ENCODE measurements at regions not wholly inside any gene's neighbourhood (a gene's known extent, or its start where the extent isn't known, plus 50 kb on each side); places are given as distances from the start of the nearest gene placed in this dataset.

DNA sequence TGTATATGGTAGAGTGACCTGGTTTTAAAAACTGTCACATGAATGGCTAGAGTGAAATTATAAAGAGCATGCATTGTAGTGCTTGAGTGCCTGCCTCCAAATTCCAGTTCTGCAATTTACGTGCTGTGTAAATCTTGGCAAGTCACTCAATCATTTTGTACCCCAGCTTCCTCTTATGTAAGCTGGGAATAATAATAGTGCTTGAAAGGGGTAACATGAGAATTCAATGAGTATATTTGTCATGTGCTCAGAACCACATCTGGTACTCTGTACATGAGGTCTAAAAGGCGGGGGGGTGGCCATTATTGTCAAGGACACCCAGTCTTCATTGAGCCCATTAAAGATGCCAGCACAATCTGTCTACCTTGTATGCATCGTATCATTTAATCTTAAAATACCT, 214.8 kb downstream of the MC4R start:
- Mint-ChIP-seq H3K4me1 (no peaks in the 10 kb centered on the region), H3K27ac (no peak overlapping the region), H3K27me3 (ENCODE audit: low read depth) (no peaks in the 10 kb centered on the region), H3K9me3 (no peaks in the 10 kb centered on the region), H3K36me3 (no peaks in the 10 kb centered on the region), H3K4me3 (no peak overlapping the region)
- TF ChIP-seq, protein P1, sequence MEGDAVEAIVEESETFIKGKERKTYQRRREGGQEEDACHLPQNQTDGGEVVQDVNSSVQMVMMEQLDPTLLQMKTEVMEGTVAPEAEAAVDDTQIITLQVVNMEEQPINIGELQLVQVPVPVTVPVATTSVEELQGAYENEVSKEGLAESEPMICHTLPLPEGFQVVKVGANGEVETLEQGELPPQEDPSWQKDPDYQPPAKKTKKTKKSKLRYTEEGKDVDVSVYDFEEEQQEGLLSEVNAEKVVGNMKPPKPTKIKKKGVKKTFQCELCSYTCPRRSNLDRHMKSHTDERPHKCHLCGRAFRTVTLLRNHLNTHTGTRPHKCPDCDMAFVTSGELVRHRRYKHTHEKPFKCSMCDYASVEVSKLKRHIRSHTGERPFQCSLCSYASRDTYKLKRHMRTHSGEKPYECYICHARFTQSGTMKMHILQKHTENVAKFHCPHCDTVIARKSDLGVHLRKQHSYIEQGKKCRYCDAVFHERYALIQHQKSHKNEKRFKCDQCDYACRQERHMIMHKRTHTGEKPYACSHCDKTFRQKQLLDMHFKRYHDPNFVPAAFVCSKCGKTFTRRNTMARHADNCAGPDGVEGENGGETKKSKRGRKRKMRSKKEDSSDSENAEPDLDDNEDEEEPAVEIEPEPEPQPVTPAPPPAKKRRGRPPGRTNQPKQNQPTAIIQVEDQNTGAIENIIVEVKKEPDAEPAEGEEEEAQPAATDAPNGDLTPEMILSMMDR (IDR thresholded peaks at IDR 0.05; ENCODE audit: unreplicated experiment): no peak
- no peak for DNase-seq (ENCODE audit: low spot score in 2 of 2, unreplicated experiment in 2 of 2)

GRCh38 chr18:60153376-60153775, 219.2 kb downstream of the MC4R start:
- no peak overlapping the region for H3K27ac Mint-ChIP-seq
- DNase-seq (ENCODE audit: low spot score in 2 of 2, unreplicated experiment in 2 of 2): no peak
- no peaks in the 10 kb centered on the region for H3K4me1 Mint-ChIP-seq
- no peaks in the 10 kb centered on the region for H3K27me3 Mint-ChIP-seq (ENCODE audit: low read depth)
- no peaks in the 10 kb centered on the region for H3K36me3 Mint-ChIP-seq
- H3K4me3 Mint-ChIP-seq: no peak overlapping the region
- TF ChIP-seq, protein P1 (IDR thresholded peaks at IDR 0.05; ENCODE audit: unreplicated experiment): no peak
- H3K9me3 Mint-ChIP-seq: peaks cover 3% of the 10 kb centered on the region

- H3K27me3 Mint-ChIP-seq (ENCODE audit: low read depth): no peaks in the 10 kb centered on the region
- H3K4me1 Mint-ChIP-seq: peaks cover 2% of the 10 kb centered on the region
- TF ChIP-seq, protein P1 (IDR thresholded peaks at IDR 0.05; ENCODE audit: unreplicated experiment): no peak
- DNase-seq (ENCODE audit: low spot score in 2 of 2, unreplicated experiment in 2 of 2): no peak
- no peak overlapping the region for H3K4me3 Mint-ChIP-seq
- no peaks in the 10 kb centered on the region for H3K36me3 Mint-ChIP-seq
- H3K27ac Mint-ChIP-seq: no peak overlapping the region
- H3K9me3 Mint-ChIP-seq: peaks cover 3% of the 10 kb centered on the region
Measured at GRCh38 chr18:60149316-60149715, 223.3 kb downstream of the MC4R start.

- Mint-ChIP-seq H3K9me3 (peaks cover 3% of the 10 kb centered on the region), H3K4me1 (peaks cover 3% of the 10 kb centered on the region), H3K4me3 (no peak overlapping the region), H3K27me3 (ENCODE audit: low read depth) (no peaks in the 10 kb centered on the region), H3K36me3 (no peaks in the 10 kb centered on the region), H3K27ac (no peak overlapping the region)
- TF ChIP-seq, protein P1 (IDR thresholded peaks at IDR 0.05; ENCODE audit: unreplicated experiment): no peak
- no peak for DNase-seq (ENCODE audit: low spot score in 2 of 2, unreplicated experiment in 2 of 2)
Measured at GRCh38 chr18:60147323-60147722, 225.3 kb downstream of the MC4R start.

GRCh38 chr18:60146220-60146960, 226.2 kb downstream of the MC4R start:
- Mint-ChIP-seq H3K36me3 (no peaks in the 10 kb centered on the region), H3K9me3 (peaks cover 3% of the 10 kb centered on the region), H3K27me3 (ENCODE audit: low read depth) (no peaks in the 10 kb centered on the region), H3K4me3 (no peak overlapping the region), H3K4me1 (peaks cover 3% of the 10 kb centered on the region), H3K27ac (no peak overlapping the region)
- TF ChIP-seq, protein P1 (IDR thresholded peaks at IDR 0.05; ENCODE audit: unreplicated experiment): no peak
- DNase-seq (ENCODE audit: low spot score in 2 of 2, unreplicated experiment in 2 of 2): no peak

Data from mesothelial cell of epicardium (in vitro differentiated cells).